ENCODE measurements at regions not wholly inside any gene's neighbourhood (a gene's known extent, or its start where the extent isn't known, plus 50 kb on each side); places are given as distances from the start of the nearest gene placed in this dataset.

DNA sequence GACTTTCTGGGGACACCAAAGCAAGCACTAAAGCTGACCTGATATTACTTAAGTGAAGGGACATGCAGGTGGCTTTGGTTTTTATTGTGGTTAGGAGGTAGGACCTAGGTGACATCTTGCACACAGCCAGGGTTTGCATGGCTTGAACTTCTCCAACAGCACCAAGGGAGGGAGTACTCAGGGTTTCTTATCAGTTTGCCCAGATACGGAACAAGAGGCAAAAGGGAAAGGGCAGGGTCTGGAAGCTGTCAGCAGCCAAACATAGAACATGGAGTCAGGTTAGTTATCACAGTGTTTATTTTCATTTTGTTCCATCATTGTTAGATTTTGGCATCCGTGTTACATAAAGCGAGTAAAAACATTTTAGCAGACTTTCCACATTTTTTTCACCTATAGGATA is 186.3 kb upstream of the CLEC14A start:
- H3K4me3 ChIP-seq (replicated peaks in 1 of 3; ENCODE audit: low read depth in 2 of 3, low read length in 3 of 3) = no peak overlapping the region
- TF ChIP-seq, protein P1, sequence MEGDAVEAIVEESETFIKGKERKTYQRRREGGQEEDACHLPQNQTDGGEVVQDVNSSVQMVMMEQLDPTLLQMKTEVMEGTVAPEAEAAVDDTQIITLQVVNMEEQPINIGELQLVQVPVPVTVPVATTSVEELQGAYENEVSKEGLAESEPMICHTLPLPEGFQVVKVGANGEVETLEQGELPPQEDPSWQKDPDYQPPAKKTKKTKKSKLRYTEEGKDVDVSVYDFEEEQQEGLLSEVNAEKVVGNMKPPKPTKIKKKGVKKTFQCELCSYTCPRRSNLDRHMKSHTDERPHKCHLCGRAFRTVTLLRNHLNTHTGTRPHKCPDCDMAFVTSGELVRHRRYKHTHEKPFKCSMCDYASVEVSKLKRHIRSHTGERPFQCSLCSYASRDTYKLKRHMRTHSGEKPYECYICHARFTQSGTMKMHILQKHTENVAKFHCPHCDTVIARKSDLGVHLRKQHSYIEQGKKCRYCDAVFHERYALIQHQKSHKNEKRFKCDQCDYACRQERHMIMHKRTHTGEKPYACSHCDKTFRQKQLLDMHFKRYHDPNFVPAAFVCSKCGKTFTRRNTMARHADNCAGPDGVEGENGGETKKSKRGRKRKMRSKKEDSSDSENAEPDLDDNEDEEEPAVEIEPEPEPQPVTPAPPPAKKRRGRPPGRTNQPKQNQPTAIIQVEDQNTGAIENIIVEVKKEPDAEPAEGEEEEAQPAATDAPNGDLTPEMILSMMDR (IDR thresholded peaks at IDR 0.05) = no peak
- H3K9me3 ChIP-seq (replicated peaks in 1 of 2; ENCODE audit: control insufficient read depth in 1 of 2, insufficient read depth in 1 of 2, low read length in 2 of 2) = peaks cover 0 to 4% of the 10 kb centered on the region in 2 donors
- no peak overlapping the region for H2AFZ ChIP-seq (ENCODE audit: insufficient read depth, low read depth, low read length, poor library complexity, severe bottlenecking)
- H3K27ac Mint-ChIP-seq = no peak overlapping the region
- H3K4me2 ChIP-seq (replicated peaks; ENCODE audit: extremely low read depth, low read length, poor library complexity, severe bottlenecking) = no peak overlapping the region
- 23% methylated on average over 1 of the region's 3 CpGs for WGBS (ENCODE audit: insufficient coverage)
- H3K4me1 Mint-ChIP-seq = no peaks in the 10 kb centered on the region
- peaks cover 2 to 12% (median 4%) of the 10 kb centered on the region in 7 donors for H3K9me3 Mint-ChIP-seq
- intact Hi-C loops (cut with micrococcal nuclease) = no loop called here
- H3K9ac ChIP-seq (ENCODE audit: insufficient read depth, low read length, poor library complexity, severe bottlenecking) = no peak overlapping the region
- no peaks in the 10 kb centered on the region for H3K36me3 ChIP-seq (replicated peaks in 1 of 2; ENCODE audit: control insufficient read depth in 1 of 2, insufficient read depth in 2 of 2, low read length in 2 of 2)
- no peaks in the 10 kb centered on the region for H4K20me1 ChIP-seq (ENCODE audit: insufficient read depth, low read length)
- H3K4me3 Mint-ChIP-seq = no peak overlapping the region
- H3K27me3 Mint-ChIP-seq (ENCODE audit: low read depth in 3 of 3) = peaks cover 0 to 2% (median 0%) of the 10 kb centered on the region in 3 donors
- no peaks in the 10 kb centered on the region for H3K79me2 ChIP-seq (ENCODE audit: insufficient read depth, low read length)
- DNase-seq = no peak
- H3K36me3 Mint-ChIP-seq = no peaks in the 10 kb centered on the region
- no peaks in the 10 kb centered on the region for H3K4me1 ChIP-seq (ENCODE audit: control insufficient read depth in 1 of 2, insufficient read depth in 2 of 2, low read length in 2 of 2)
- H3K27ac ChIP-seq (ENCODE audit: low read depth in 1 of 2, low read length in 2 of 2) = no peak overlapping the region
- no peaks in the 10 kb centered on the region for H3K27me3 ChIP-seq (ENCODE audit: control insufficient read depth in 2 of 2, insufficient read depth in 2 of 2, low read length in 2 of 2)

DNA sequence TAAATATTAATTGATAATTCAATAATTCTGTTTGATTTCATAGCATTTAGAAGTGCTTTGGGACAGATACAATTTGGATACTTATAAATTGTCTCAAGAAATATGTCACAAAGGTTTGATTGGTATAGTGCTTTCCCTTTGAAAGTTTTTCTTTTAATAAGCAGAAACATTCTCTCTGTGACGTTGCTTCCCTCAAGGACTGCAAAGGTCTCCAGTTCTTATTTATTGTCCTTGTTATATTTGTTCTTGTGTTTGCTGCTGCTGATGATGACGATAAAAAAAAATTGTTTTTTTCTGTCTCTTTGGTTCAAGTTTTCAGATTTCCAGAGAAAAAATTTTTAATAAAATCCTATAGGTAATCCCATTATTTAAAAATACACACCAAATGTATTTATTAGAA is 176.3 kb upstream of the CLEC14A start:
- Histone ChIP-seq H4K20me1 (ENCODE audit: insufficient read depth, low read length) (no peaks in the 10 kb centered on the region), H3K79me2 (ENCODE audit: insufficient read depth, low read length) (no peaks in the 10 kb centered on the region), H3K27me3 (ENCODE audit: control insufficient read depth in 2 of 2, insufficient read depth in 2 of 2, low read length in 2 of 2) (no peaks in the 10 kb centered on the region), H3K9ac (ENCODE audit: insufficient read depth, low read length, poor library complexity, severe bottlenecking) (no peak overlapping the region), H2AFZ (ENCODE audit: insufficient read depth, low read depth, low read length, poor library complexity, severe bottlenecking) (no peak overlapping the region), H3K4me1 (ENCODE audit: control insufficient read depth in 1 of 2, insufficient read depth in 2 of 2, low read length in 2 of 2) (no peaks in the 10 kb centered on the region), H3K4me2 (replicated peaks; ENCODE audit: extremely low read depth, low read length, poor library complexity, severe bottlenecking) (no peak overlapping the region), H3K36me3 (replicated peaks in 1 of 2; ENCODE audit: control insufficient read depth in 1 of 2, insufficient read depth in 2 of 2, low read length in 2 of 2) (no peaks in the 10 kb centered on the region), H3K27ac (ENCODE audit: low read depth in 1 of 2, low read length in 2 of 2) (no peak overlapping the region), H3K9me3 (replicated peaks in 1 of 2; ENCODE audit: control insufficient read depth in 1 of 2, insufficient read depth in 1 of 2, low read length in 2 of 2) (no peaks in the 10 kb centered on the region), H3K4me3 (replicated peaks in 1 of 3; ENCODE audit: low read depth in 2 of 3, low read length in 3 of 3) (no peak overlapping the region)
- intact Hi-C loops (cut with micrococcal nuclease) = no loop called here
- peaks cover 0 to 2% (median 0%) of the 10 kb centered on the region in 3 donors for H3K27me3 Mint-ChIP-seq (ENCODE audit: low read depth in 3 of 3)
- H3K27ac Mint-ChIP-seq = no peak overlapping the region
- H3K4me1 Mint-ChIP-seq = no peaks in the 10 kb centered on the region
- DNase-seq = no peak
- H3K36me3 Mint-ChIP-seq = no peaks in the 10 kb centered on the region
- no peak overlapping the region for H3K4me3 Mint-ChIP-seq
- peaks cover 0 to 2% (median 0%) of the 10 kb centered on the region in 7 donors for H3K9me3 Mint-ChIP-seq
- WGBS (ENCODE audit: insufficient coverage) = no CpG with 5 or more reads among the region's 2 CpGs
- TF ChIP-seq, protein P1 (IDR thresholded peaks at IDR 0.05) = no peak
